OCI-LY7 (cell line): ENCODE measurements at regions not wholly inside any gene's neighbourhood (a gene's known extent, or its start where the extent isn't known, plus 50 kb on each side); places are given as distances from the start of the nearest gene placed in this dataset.

Source experiments
- CTCF ChIP-seq: fragments of 200-600 bp; sonication (generic); conservative IDR thresholded peaks from 2 replicates; pipeline ENCODE4 v1.5.1; 2014; ENCODE audit warnings: mild to moderate bottlenecking, antibody characterized with exemption, low read length, moderate library complexity, mixed read lengths
- EZH2phosphoT487 ChIP-seq: fragments of 200-600 bp; sonication (generic); IDR thresholded peaks from 2 replicates; pipeline ENCODE4 v1.6.1; 2018; ENCODE audit warnings: low read depth, borderline replicate concordance, mild to moderate bottlenecking, mixed run types, antibody characterized with exemption, low read length, moderate library complexity, mixed read lengths

- TF ChIP-seq CTCF (no peak), EZH2phosphoT487 (no peak)
Observed at GRCh38 chr2:163291790-163292189, 444.0 kb downstream of the FIGN start.
